ENCODE measurements at regions not wholly inside any gene's neighbourhood (a gene's known extent, or its start where the extent isn't known, plus 50 kb on each side); places are given as distances from the start of the nearest gene placed in this dataset.
"Not testable (repeated sequence)": the region's sequence is repeated elsewhere in the genome, so short reads cannot be mapped to it uniquely, and the experiment has no call there.

DNA sequence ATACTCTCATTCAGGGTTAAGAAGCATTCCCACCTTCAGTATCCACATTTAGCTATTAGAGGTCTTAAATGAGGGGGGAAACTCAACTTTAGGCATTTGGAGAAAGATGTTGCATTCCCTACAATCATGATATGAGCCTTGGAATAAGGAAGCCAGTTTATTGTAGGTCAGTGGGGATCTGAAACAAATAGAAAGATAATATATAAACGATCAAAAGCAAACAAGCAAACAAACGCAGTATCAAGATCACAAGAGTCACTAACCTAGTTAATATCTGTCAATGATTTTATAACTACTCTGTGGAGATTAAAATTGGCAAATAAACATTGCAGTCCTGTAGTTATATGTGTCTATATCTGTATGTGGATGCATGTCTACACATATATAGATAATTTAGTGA lies 152.4 kb upstream of the LRATD1 start:
- H3K27ac Mint-ChIP-seq = no peak overlapping the region
- no peaks in the 10 kb centered on the region for H3K9me3 ChIP-seq (ENCODE audit: control insufficient read depth, low read length, poor library complexity, severe bottlenecking)
- ATAC-seq = no peak
- no peaks in the 10 kb centered on the region for H3K4me1 Mint-ChIP-seq
- no peaks in the 10 kb centered on the region for H3K27me3 Mint-ChIP-seq
- DNase-seq = no peak
- no peaks in the 10 kb centered on the region for H3K36me3 Mint-ChIP-seq (ENCODE audit: low read depth)
- H3K4me3 Mint-ChIP-seq = no peak overlapping the region

DNA sequence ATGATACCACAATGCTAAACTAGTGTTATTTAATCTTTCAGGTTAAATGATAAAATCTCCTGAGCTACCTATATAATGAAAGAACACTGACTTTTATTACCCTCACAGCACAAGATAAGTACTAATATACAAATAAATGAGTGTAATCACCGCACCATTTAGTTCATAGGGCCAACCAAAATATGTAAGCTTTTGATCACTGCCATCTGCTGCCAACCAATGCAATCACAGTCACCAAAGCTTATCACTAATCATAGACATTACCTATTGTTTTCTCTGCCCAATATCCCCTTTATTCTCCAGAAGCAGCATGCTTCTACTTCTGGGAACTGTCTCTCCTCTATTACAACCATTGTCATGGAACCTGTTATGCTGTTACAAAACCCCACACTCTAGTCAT lies 151.6 kb upstream of the LRATD1 start:
- Mint-ChIP-seq H3K27me3 (no peaks in the 10 kb centered on the region), H3K4me1 (no peaks in the 10 kb centered on the region), H3K36me3 (ENCODE audit: low read depth) (no peaks in the 10 kb centered on the region), H3K27ac (no peak overlapping the region), H3K4me3 (no peak overlapping the region)
- ATAC-seq (no peak), DNase-seq (no peak)
- no peaks in the 10 kb centered on the region for H3K9me3 ChIP-seq (ENCODE audit: control insufficient read depth, low read length, poor library complexity, severe bottlenecking)

DNA sequence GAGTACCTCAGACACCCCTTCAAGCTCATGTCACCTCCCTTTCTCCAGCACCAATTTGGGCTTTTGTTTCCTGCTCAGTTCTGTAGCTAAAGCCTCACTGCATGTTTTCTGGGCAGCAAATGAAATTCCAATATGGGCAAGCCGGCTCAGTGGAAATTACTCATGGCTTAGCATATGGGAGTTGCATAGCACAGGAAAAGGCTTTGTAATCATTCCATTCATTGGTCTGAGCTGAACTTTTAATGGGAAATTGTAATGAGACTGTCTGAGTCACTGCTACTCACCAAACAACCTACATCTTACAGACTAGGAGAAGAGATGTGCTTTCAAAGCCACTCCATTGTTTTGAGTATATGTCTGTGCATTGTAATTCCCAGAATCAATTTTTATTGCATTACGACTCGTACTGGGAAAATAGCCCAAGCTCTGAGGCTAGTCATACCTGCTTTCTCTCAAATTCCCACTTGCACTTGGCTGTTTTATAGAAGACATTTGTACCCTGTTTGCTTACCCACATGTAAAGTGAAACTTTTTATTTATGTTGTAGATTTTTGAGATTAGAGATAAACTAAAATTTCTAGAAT lies 139.5 kb upstream of the LRATD1 start:
- no peaks in the 10 kb centered on the region for H3K9me3 ChIP-seq (ENCODE audit: control insufficient read depth, low read length, poor library complexity, severe bottlenecking)

DNA sequence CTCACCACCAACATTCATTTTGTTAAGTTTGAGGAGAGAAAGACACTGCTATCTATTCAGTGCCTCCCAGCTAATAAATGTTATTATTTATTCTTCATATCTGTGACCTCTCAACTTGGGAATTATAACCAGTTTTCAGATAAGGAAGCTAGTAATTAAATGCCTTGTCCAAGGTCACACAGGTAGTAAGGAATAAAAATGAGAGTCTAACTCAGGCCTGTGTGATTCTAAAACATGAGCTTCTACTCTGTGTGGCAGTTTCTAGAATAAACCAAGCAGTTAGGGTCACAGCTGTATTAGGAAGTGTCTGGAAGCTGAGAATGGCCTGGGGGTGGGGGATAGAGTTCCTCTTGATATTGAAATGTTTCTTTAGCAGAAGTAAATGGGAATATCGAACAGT lies 137.8 kb upstream of the LRATD1 start:
- no peak for DNase-seq
- H3K36me3 Mint-ChIP-seq (ENCODE audit: low read depth) = no peaks in the 10 kb centered on the region
- H3K4me1 Mint-ChIP-seq = no peaks in the 10 kb centered on the region
- no peaks in the 10 kb centered on the region for H3K27me3 Mint-ChIP-seq
- no peak overlapping the region for H3K4me3 Mint-ChIP-seq
- no peak for ATAC-seq
- no peak overlapping the region for H3K27ac Mint-ChIP-seq
- no peaks in the 10 kb centered on the region for H3K9me3 ChIP-seq (ENCODE audit: control insufficient read depth, low read length, poor library complexity, severe bottlenecking)

More for the DNA sequence above, 139.5 kb upstream of the LRATD1 start:
- H3K27ac Mint-ChIP-seq = no peak overlapping the region
- H3K4me3 Mint-ChIP-seq = no peak overlapping the region
- no peaks in the 10 kb centered on the region for H3K36me3 Mint-ChIP-seq (ENCODE audit: low read depth)
- DNase-seq (no peak), ATAC-seq (no peak)
- no peaks in the 10 kb centered on the region for H3K27me3 Mint-ChIP-seq
- no peaks in the 10 kb centered on the region for H3K4me1 Mint-ChIP-seq

DNA sequence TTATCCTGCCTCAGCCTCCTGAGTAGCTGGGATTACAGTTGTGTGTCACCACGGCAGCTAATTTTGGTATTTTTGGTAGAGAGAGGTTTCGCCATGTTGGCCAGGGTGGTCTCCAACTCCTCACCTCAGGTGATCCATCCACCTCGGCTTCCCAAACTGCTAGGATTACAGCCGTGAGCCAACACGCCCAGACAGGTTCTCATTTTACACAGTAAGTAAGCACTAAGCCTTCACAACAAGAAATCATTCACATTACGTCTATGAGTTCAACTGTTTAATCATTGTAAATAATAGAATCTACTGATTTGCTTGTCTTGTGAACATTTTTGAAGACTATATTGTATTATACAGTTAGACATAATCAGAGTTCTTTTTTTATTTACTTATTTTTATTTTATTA lies 131.5 kb upstream of the LRATD1 start:
- DNase-seq (no peak), ATAC-seq (no peak)
- Mint-ChIP-seq H3K4me1 (no peaks in the 10 kb centered on the region), H3K36me3 (ENCODE audit: low read depth) (no peaks in the 10 kb centered on the region), H3K4me3 (no peak overlapping the region), H3K27ac (no peak overlapping the region), H3K27me3 (no peaks in the 10 kb centered on the region)
- no peaks in the 10 kb centered on the region for H3K9me3 ChIP-seq (ENCODE audit: control insufficient read depth, low read length, poor library complexity, severe bottlenecking)

DNA sequence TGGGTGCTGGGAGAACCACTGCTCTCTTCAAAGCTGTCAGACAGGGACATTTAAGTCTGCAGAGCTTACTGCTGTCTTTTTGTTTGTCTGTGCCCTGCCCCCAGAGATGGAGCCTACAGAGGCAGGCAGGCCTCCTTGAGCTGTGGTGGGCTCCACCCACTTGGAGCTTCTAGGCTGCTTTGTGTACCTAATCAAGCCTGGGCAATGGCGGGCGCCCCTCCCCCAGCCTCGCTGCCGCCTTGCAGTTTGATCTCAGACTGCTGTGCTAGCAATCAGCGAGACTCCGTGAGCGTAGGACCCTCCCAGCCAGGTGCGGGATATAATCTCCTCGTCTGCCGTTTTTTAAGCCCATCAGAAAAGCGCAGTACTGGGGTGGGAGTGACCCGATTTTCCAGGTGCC lies 125.6 kb upstream of the LRATD1 start:
- not testable (repeated sequence) for H3K36me3 Mint-ChIP-seq (ENCODE audit: low read depth); H3K4me1 Mint-ChIP-seq; ATAC-seq; H3K9me3 ChIP-seq (ENCODE audit: control insufficient read depth, low read length, poor library complexity, severe bottlenecking); DNase-seq; H3K27me3 Mint-ChIP-seq; H3K27ac Mint-ChIP-seq; H3K4me3 Mint-ChIP-seq

DNA sequence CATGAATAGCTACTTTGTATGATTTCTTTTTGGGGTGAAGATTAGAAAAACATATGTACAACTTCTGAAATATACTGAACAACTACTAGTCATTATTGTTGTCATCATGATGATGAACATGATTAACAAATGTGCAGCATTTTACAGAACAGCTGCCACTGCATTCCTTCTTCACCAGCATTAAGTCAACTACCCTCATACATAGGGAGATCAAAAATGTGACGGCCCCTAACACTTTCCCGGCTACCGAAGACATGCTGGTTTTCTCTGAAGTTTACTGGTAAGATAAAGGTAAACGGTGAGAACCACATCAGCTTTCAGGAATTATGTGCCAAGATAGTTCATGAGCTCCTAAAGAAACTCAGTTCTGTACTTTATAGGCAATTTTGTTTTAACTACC lies 121.0 kb upstream of the LRATD1 start:
- DNase-seq (no peak), ATAC-seq (no peak)
- H3K27me3 Mint-ChIP-seq = no peaks in the 10 kb centered on the region
- H3K4me1 Mint-ChIP-seq = no peaks in the 10 kb centered on the region
- H3K27ac Mint-ChIP-seq = no peak overlapping the region
- H3K4me3 Mint-ChIP-seq = no peak overlapping the region
- H3K36me3 Mint-ChIP-seq (ENCODE audit: low read depth) = no peaks in the 10 kb centered on the region
- H3K9me3 ChIP-seq (ENCODE audit: control insufficient read depth, low read length, poor library complexity, severe bottlenecking) = no peaks in the 10 kb centered on the region

DNA sequence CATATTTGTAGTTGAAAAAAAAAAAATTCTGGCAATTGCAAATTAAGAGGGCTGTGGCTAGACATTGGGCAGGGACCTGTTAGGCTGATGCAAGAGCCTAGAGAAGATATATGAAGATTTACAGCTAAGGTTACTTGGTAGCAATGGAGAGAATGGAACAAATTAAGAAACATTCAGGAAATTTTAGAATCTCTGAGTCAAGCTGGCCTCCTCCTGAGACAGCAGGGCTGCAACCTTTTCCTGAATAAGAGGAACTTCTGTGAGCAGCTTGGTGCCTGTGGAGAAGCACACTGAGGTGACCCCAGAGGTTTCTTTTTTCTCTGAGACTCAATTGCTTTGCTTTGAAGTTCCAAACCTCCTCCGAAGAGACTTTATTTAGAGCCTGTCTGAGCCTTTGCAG lies 118.6 kb upstream of the LRATD1 start:
- H3K4me3 Mint-ChIP-seq = no peak overlapping the region
- ATAC-seq = no peak
- H3K36me3 Mint-ChIP-seq (ENCODE audit: low read depth) = no peaks in the 10 kb centered on the region
- DNase-seq = no peak
- H3K4me1 Mint-ChIP-seq = no peaks in the 10 kb centered on the region
- no peaks in the 10 kb centered on the region for H3K27me3 Mint-ChIP-seq
- H3K27ac Mint-ChIP-seq = no peak overlapping the region
- no peaks in the 10 kb centered on the region for H3K9me3 ChIP-seq (ENCODE audit: control insufficient read depth, low read length, poor library complexity, severe bottlenecking)

DNA sequence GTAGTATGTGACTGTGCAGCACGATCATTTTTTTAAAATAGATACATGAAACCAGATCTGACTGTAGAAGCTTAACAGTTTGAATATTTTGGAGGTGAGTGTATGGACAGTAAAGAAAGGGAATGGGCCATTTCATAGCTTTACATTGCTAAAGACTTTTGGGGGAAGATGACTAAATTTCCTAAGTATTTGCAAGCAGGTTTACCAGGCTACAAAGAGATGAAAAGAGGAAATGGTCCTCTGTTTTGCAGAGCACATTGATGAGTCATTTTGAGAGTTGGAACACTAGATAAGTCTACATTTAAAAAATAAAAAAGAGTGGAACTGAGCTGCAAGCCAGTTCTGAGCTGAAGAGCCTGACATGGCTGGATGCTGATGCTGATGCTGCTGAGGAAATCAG lies 115.7 kb upstream of the LRATD1 start:
- no peak overlapping the region for H3K27ac Mint-ChIP-seq
- H3K4me1 Mint-ChIP-seq = no peaks in the 10 kb centered on the region
- no peaks in the 10 kb centered on the region for H3K27me3 Mint-ChIP-seq
- ATAC-seq (no peak), DNase-seq (no peak)
- no peaks in the 10 kb centered on the region for H3K9me3 ChIP-seq (ENCODE audit: control insufficient read depth, low read length, poor library complexity, severe bottlenecking)
- H3K4me3 Mint-ChIP-seq = no peak overlapping the region
- no peaks in the 10 kb centered on the region for H3K36me3 Mint-ChIP-seq (ENCODE audit: low read depth)

DNA sequence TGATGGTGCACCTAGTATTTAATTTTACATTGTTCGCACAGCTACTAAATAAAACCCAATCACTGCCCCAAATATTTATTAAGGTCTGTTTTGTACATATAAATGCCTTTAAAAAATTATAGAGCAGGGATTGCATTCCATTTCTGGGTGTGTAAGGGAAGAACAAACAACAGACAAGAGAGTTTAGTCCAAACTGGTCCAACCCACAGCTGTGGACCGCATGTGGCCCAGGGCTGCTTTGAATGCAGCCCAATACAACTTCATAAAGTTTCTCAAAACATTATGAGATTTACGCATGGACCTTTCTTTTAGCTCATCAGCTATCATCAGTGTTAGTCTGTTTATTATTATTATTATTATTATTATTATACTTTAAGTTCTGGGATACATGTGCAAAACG lies 114.8 kb upstream of the LRATD1 start:
- Mint-ChIP-seq H3K36me3 (ENCODE audit: low read depth) (no peaks in the 10 kb centered on the region), H3K4me3 (no peak overlapping the region), H3K27ac (no peak overlapping the region), H3K27me3 (no peaks in the 10 kb centered on the region), H3K4me1 (no peaks in the 10 kb centered on the region)
- H3K9me3 ChIP-seq (ENCODE audit: control insufficient read depth, low read length, poor library complexity, severe bottlenecking) = no peaks in the 10 kb centered on the region
- no peak for ATAC-seq
- DNase-seq = no peak

DNA sequence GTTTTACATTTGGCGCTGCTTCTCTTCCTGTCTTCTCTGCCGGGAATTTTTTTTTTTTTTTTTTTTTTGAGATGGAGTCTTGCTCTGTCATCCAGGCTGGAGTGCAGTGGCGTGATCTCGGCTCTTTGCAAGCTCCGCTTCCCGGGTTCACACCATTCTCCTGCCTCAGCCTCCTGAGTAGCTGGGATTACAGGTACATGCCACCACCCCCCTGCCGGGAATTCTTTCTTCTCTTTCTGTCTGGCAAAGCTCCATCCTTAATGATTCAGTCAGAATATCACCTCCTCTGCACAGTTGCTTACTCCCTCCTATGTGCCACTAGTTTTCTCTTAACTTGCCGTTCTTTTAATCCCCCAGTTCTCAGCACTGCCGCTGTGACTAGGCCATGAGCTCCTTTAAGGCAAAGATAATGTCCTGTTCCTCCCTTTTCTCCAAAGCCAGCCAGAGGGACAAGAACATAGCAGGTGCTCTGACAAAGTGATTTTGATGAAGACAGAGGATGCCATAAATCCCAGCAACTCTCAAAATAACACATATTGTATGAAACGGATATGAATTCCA lies 112.1 kb upstream of the LRATD1 start:
- Mint-ChIP-seq H3K4me1 (no peaks in the 10 kb centered on the region), H3K4me3 (no peak overlapping the region), H3K27ac (no peak overlapping the region), H3K36me3 (ENCODE audit: low read depth) (no peaks in the 10 kb centered on the region), H3K27me3 (no peaks in the 10 kb centered on the region)
- no peaks in the 10 kb centered on the region for H3K9me3 ChIP-seq (ENCODE audit: control insufficient read depth, low read length, poor library complexity, severe bottlenecking)
- ATAC-seq = no peak
- no peak for DNase-seq

DNA sequence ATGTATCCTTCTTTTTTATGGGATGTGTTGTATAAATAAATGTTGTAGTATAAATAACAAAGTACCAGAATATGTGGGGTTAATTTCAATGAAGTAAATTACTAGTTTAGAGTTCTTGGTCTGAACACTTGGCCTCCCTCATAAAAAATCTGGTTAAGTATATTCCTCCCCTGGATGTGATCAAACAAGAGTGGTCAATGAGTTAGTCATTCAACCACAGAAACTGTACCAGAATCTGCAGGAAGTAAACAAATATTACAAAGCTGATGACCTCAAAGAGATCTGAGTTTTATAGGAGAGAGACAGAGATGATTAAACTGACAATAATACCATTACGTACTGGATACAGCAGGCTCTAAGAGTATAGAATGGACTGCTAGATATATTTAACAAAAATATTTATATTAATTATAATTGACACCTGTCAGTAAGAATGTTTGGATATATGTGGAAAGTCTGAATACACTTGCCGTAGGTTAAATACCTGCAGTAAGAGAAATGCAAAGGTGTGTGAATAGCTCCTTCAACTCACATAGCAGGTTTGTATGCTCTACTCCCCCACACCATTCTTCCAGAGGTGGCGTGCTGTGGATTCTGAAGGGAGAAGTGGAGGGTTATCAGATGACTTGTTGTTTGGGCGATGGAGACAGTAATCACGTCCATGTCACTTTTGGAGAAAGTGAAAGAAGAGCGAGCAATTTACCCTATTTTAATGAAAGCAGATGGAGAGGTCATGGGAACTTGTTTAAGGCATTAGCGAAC lies 108.3 kb upstream of the LRATD1 start:
- no peaks in the 10 kb centered on the region for H3K9me3 ChIP-seq (ENCODE audit: control insufficient read depth, low read length, poor library complexity, severe bottlenecking)
- Mint-ChIP-seq H3K27ac (no peak overlapping the region), H3K4me1 (no peaks in the 10 kb centered on the region), H3K36me3 (ENCODE audit: low read depth) (no peaks in the 10 kb centered on the region), H3K4me3 (no peak overlapping the region), H3K27me3 (no peaks in the 10 kb centered on the region)
- DNase-seq = no peak
- no peak for ATAC-seq

DNA sequence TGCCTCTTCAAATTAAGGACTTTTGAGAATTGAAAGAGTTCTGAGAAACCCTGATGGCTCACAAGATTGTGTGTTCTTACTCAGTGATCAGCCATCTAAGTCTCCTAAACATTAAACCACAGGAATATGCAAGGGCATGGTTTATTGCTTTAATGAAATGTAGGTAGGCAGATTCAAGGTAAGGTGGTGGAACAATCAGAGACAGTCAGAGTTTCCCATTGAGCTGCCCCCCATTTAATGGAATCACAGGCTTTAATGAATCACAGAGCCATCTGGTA lies 107.8 kb upstream of the LRATD1 start:
- Mint-ChIP-seq H3K27ac (no peak overlapping the region), H3K36me3 (ENCODE audit: low read depth) (no peaks in the 10 kb centered on the region), H3K4me1 (no peaks in the 10 kb centered on the region), H3K27me3 (no peaks in the 10 kb centered on the region), H3K4me3 (no peak overlapping the region)
- ATAC-seq = no peak
- H3K9me3 ChIP-seq (ENCODE audit: control insufficient read depth, low read length, poor library complexity, severe bottlenecking) = no peaks in the 10 kb centered on the region
- no peak for DNase-seq

DNA sequence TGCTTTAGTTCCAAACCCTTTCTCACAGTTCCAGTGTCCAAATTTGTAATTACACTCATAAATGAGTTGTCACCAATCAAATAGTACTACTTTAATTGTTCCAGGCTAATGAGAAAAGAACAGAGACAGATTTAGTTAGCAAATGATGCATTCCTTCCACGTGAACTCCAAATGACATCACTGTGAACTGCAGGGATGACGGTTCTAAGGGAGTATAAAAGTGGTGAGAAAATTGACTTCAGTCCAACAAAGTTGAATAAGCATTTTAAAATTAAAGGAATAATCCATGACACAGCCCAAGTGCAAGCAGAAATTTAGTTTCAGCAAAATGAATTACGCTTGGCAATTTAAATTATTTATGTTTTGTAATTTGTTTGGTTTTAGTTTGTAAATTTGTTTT lies 102.0 kb upstream of the LRATD1 start:
- no peaks in the 10 kb centered on the region for H3K27me3 Mint-ChIP-seq
- H3K9me3 ChIP-seq (ENCODE audit: control insufficient read depth, low read length, poor library complexity, severe bottlenecking) = no peaks in the 10 kb centered on the region
- no peak for DNase-seq
- H3K36me3 Mint-ChIP-seq (ENCODE audit: low read depth) = no peaks in the 10 kb centered on the region
- H3K4me1 Mint-ChIP-seq = no peaks in the 10 kb centered on the region
- H3K4me3 Mint-ChIP-seq = no peak overlapping the region
- ATAC-seq = no peak
- H3K27ac Mint-ChIP-seq = no peak overlapping the region
